Nephron (organoid): ENCODE measurements at regions not wholly inside any gene's neighbourhood (a gene's known extent, or its start where the extent isn't known, plus 50 kb on each side); places are given as distances from the start of the nearest gene placed in this dataset.

Source experiments
- H3K27ac Mint-ChIP-seq, 3 experiments: 2 replicates each; pipeline ENCODE4 v1.8.0; 2020; ENCODE audit warnings: mixed read lengths in 3 of 3, mild to moderate bottlenecking in 2 of 3, moderate library complexity in 1 of 3
- H3K27me3 Mint-ChIP-seq: 2 replicates; pipeline ENCODE4 v1.8.0; 2021; ENCODE audit warnings: low read depth, mild to moderate bottlenecking, moderate library complexity, mixed read lengths
- H3K36me3 Mint-ChIP-seq: 2 replicates; pipeline ENCODE4 v1.8.0; 2020; ENCODE audit warnings: low read depth, mixed read lengths
- H3K4me1 Mint-ChIP-seq: 2 replicates; pipeline ENCODE4 v1.8.0; 2020; ENCODE audit warnings: mixed read lengths
- H3K4me3 Mint-ChIP-seq, 3 experiments: 2 replicates each; pipeline ENCODE4 v1.8.0; 2020; ENCODE audit warnings: mild to moderate bottlenecking in 3 of 3, mixed read lengths in 3 of 3, moderate library complexity in 2 of 3
- H3K9me3 Mint-ChIP-seq: 2 replicates; pipeline ENCODE4 v1.8.0; 2020; ENCODE audit warnings: mixed read lengths
- TF ChIP-seq, protein P1 (sequence below), 3 experiments: fragments of 200-600 bp; sonication (generic); IDR thresholded peaks; one replicate each; pipeline ENCODE4 v1.5.0; 2021; ENCODE audit warnings: antibody characterized with exemption in 3 of 3; ENCODE audit not compliant: unreplicated experiment in 3 of 3

DNA sequence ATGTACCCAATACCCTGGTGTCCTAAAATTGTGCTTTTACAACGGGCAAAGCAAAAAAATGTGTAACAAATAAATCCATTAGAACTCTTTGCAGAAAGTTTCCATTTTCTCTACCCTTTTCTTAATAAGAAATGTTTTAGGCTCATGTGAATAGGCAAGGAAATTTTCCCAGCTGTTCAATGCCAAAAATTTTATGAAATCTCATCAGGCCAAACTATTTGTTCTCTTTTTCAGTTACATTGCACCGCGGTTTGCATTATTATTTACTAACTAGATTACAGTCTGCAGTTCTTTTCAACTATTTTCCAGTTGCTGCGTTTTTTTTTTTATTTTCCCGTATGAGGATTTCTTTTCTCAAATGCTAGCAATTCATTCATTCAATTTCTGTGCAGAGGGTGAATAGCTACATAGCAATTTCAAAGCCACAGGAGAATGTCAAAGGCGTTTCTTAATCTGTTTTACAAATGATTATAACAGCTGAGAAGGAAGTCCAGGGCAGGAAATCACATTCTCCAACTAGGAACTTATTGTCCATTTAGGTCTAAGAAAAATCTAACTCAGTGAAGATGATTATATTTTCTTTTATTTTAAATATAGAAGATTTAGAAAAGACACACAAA, 367.5 kb upstream of the MMADHC start:
- Mint-ChIP-seq H3K4me1 (no peaks in the 10 kb centered on the region), H3K27me3 (no peaks in the 10 kb centered on the region), H3K4me3 (no peak overlapping the region), H3K36me3 (no peaks in the 10 kb centered on the region), H3K27ac (no peak overlapping the region), H3K9me3 (peaks cover 14% of the 10 kb centered on the region)
- TF ChIP-seq, protein P1, sequence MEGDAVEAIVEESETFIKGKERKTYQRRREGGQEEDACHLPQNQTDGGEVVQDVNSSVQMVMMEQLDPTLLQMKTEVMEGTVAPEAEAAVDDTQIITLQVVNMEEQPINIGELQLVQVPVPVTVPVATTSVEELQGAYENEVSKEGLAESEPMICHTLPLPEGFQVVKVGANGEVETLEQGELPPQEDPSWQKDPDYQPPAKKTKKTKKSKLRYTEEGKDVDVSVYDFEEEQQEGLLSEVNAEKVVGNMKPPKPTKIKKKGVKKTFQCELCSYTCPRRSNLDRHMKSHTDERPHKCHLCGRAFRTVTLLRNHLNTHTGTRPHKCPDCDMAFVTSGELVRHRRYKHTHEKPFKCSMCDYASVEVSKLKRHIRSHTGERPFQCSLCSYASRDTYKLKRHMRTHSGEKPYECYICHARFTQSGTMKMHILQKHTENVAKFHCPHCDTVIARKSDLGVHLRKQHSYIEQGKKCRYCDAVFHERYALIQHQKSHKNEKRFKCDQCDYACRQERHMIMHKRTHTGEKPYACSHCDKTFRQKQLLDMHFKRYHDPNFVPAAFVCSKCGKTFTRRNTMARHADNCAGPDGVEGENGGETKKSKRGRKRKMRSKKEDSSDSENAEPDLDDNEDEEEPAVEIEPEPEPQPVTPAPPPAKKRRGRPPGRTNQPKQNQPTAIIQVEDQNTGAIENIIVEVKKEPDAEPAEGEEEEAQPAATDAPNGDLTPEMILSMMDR (IDR thresholded peaks at IDR 0.05; ENCODE audit: unreplicated experiment in 3 of 3): no peak

DNA sequence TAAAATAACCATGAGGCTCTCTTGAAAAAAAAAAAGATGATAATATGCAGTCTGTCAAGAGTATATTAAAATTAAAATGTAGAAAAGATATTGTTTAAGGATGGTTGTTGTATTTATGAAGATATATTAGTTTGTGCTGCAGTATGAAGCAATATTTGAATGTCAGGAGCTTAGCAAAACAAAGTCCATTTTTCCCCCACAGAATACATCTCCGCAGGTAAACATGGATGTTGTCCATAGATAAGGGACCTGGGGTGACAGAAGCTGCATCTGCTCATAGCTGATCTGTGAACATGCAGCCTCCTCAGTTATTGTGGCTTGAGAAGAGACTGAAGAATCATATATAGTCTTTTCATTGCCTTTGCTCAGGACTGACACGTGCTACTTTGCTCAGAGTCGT, 366.1 kb upstream of the MMADHC start:
- no peaks in the 10 kb centered on the region for H3K36me3 Mint-ChIP-seq
- H3K9me3 Mint-ChIP-seq: peaks cover 7% of the 10 kb centered on the region
- H3K4me1 Mint-ChIP-seq: no peaks in the 10 kb centered on the region
- no peak overlapping the region for H3K4me3 Mint-ChIP-seq
- H3K27ac Mint-ChIP-seq: no peak overlapping the region
- no peaks in the 10 kb centered on the region for H3K27me3 Mint-ChIP-seq
- TF ChIP-seq, protein P1 (IDR thresholded peaks at IDR 0.05; ENCODE audit: unreplicated experiment in 3 of 3): no peak

DNA sequence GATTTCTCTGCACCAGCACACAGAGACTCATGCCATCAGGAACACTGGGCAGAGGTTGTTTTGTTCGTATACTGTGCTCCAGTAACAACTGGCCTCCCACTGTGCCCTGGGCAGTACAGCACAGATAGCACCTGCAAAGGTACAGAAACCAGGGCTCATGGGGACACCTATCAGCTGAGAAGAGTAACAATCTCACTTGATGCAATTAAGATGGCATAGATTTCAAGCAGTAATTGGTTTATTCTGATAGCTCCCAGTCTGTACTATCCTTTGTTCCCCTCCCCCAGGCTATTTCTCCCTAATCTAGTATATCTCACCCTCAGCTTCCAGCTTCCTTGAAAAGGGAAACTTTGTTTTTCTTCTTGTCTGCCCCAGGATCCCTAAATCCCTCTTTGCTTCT, 343.9 kb upstream of the MMADHC start:
- H3K36me3 Mint-ChIP-seq: no peaks in the 10 kb centered on the region
- H3K27ac Mint-ChIP-seq: no peak overlapping the region
- H3K4me1 Mint-ChIP-seq: no peaks in the 10 kb centered on the region
- no peaks in the 10 kb centered on the region for H3K9me3 Mint-ChIP-seq
- no peak overlapping the region for H3K4me3 Mint-ChIP-seq
- TF ChIP-seq, protein P1 (IDR thresholded peaks at IDR 0.05; ENCODE audit: unreplicated experiment in 3 of 3): no peak
- H3K27me3 Mint-ChIP-seq: no peaks in the 10 kb centered on the region

DNA sequence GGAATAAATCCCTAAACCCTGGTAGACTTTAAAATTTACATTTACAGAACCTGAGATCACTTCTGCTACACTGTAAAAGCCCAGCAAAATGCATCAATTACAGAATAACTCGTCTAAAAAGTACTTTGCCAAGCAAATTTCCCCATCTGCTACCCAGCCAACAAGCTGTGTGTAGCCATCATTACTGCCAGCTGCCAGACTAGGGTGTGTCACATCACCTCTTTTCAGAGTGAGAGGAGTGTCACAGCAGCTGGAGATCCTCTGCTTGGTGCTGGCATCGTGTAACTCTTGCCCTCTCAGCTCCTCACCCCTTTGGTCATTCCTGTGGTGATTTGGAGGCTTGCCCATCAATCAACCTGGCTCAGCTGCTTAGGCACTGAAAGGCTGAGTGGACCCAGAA, 340.4 kb upstream of the MMADHC start:
- Mint-ChIP-seq H3K36me3 (no peaks in the 10 kb centered on the region), H3K27ac (no peak overlapping the region)
- TF ChIP-seq, protein P1 (IDR thresholded peaks at IDR 0.05; ENCODE audit: unreplicated experiment in 3 of 3): no peak

DNA sequence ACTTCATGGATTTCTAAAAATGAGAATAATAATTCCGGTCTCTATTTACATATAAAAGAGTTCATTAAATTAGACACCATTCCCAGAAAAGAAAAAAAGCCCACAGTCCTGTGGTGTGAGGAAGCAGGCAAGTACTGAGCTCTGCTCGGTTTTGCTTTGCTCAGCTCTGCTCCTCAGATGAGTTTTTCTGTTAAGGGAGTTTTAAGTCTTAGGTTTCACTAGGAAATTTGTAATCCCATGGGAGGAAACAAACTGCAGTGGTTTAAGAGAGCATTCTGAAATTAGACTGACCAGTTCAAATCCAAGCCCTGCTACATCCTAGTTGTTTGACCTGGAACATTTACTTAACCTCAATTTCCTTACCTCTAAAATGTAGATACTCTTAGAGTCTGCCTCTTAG, 338.6 kb upstream of the MMADHC start:
- TF ChIP-seq, protein P1 (IDR thresholded peaks at IDR 0.05; ENCODE audit: unreplicated experiment in 3 of 3): no peak
- Mint-ChIP-seq H3K4me1 (no peaks in the 10 kb centered on the region), H3K9me3 (no peaks in the 10 kb centered on the region), H3K4me3 (no peak overlapping the region), H3K36me3 (no peaks in the 10 kb centered on the region), H3K27me3 (no peaks in the 10 kb centered on the region), H3K27ac (peak overlapping the region in 1 of 3 experiments; percentile 1)

More for the DNA sequence above, 340.4 kb upstream of the MMADHC start:
- Mint-ChIP-seq H3K9me3 (no peaks in the 10 kb centered on the region), H3K4me3 (no peak overlapping the region), H3K4me1 (no peaks in the 10 kb centered on the region), H3K27me3 (no peaks in the 10 kb centered on the region)

DNA sequence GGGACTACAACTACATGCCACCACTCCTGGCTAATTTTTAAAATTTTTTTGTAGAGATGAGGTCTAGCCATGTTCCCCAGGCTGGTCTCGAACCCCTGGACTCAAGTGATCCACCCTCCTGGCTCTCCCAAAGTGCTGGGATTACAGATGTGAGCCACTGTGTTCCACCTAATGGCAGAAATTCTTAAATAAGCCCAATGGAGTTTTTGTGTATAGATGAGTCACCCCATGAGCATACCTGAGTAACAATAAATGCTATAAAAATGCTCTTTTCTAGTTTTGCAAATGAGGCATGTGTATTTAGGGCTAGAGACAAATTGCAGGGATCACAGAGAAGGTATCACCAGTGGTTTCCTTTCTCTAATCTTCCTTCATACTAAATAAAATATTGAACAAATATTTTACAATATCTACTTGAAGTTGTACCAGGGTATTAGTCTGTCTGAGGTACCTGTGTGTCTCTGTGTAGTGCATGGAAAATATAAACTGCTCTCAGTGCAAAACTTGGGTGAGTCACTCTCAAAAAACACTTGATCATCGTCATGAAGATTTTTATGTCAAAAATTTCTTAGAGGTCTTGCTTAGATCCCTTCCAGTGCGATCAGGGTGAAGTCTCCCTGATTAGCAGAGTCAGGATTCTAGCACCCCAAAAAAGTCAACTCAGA, 337.1 kb upstream of the MMADHC start:
- H3K36me3 Mint-ChIP-seq: peaks cover 6% of the 10 kb centered on the region
- TF ChIP-seq, protein P1 (IDR thresholded peaks at IDR 0.05; ENCODE audit: unreplicated experiment in 3 of 3): no peak
- H3K9me3 Mint-ChIP-seq: peaks cover 9% of the 10 kb centered on the region
- H3K4me1 Mint-ChIP-seq: no peaks in the 10 kb centered on the region
- H3K27ac Mint-ChIP-seq: no peak overlapping the region
- H3K4me3 Mint-ChIP-seq: no peak overlapping the region
- no peaks in the 10 kb centered on the region for H3K27me3 Mint-ChIP-seq
